Pancreas (tissue), 10 donors: ENCODE measurements at regions not wholly inside any gene's neighbourhood (a gene's known extent, or its start where the extent isn't known, plus 50 kb on each side); places are given as distances from the start of the nearest gene placed in this dataset.
A peak's percentile ranks its signal among the peaks of the same experiment; 100 is the strongest.

Experiments
- ATAC-seq, 4 donors: fragments of 200-7000 bp; cut with Tn5 transposase; one replicate each; pipeline versions ENCODE4 v1.8.0 to v1.9.1; 2020; ENCODE audit warnings: mild to moderate bottlenecking in 4 of 4, moderate library complexity in 4 of 4
- DNase-seq, 6 donors: peaks; one replicate each; pipeline ENCODE4 v3.0.0-alpha.2; 2020
- FAIRE-seq: peaks from 2 replicates; lab custom pipeline; 2012; peaks lifted over from hg19 to GRCh38; lab: Jason Lieb, UNC
- H3K27ac ChIP-seq, 4 donors: fragments of 200-600 bp; sonication (generic); 1 replicate in 3 of 4; 2 replicates in 1 of 4; pipeline versions ENCODE4 v1.5.0 to v1.8.0; 2020
- H3K27me3 ChIP-seq, 4 donors: fragments of 200-600 bp; one replicate each; pipeline ENCODE4 v1.8.0; 2021
- H3K36me3 ChIP-seq, 3 donors: fragments of 200-600 bp; sonication (generic) in 1 of 3; one replicate each; pipeline versions ENCODE4 v1.5.0 to v1.8.0; 2020 to 2021
- H3K4me1 ChIP-seq, 3 donors: fragments of 200-600 bp; one replicate each; pipeline ENCODE4 v1.8.0; 2021
- H3K4me3 ChIP-seq, 4 donors: fragments of 200-600 bp; sonication (generic) in 2 of 4; one replicate each; pipeline versions ENCODE4 v1.5.0 to v1.8.0; 2020 to 2021
- H3K9me3 ChIP-seq, 4 donors: fragments of 200-600 bp; one replicate each; pipeline ENCODE4 v1.8.0; 2021
- CTCF ChIP-seq, 4 donors: fragments of 200-600 bp; sonication (generic) in 3 of 4; IDR thresholded peaks; one replicate each; pipeline versions ENCODE4 v1.5.0 to v1.8.0; 2021; ENCODE audit warnings: antibody characterized with exemption in 4 of 4
- WGBS, 2 donors: extraction: QIAGEN DNeasy Blood & Tissue Kit; methylation state at CpG; one replicate each; pipeline ENCODE4 v1.1.7; 2013; 5-methylcytosine and 5-hydroxymethylcytosine counted together
- intact Hi-C, 3 donors: fragments of 100-400 bp; cut with DNase I; formaldehyde crosslinking; loops; one replicate each; pipeline versions ENCODE4 v1.11.1 to v1.14.2; 2022
- donor health status: healthy with polysubstance abuse.
- donor health status: DM: no; HTN: no; CAD: no; lungs with moderate emphysema.
- donor health status: DM: no; HTN: no; CAD: no.
- donor health status: control.
- donor health status: control.
- donor health status: Bipolar disorder and iron deficiency.
- donor health status: DM: yes; HTN: yes; CAD: no.
- donor health status: DM: no; HTN: no; CAD: no.
- donor health status: DM: no; HTN: no; CAD: no.
- donor health status: DM: yes; HTN: yes; CAD: no.

- Histone ChIP-seq H3K4me3 (no peak overlapping the region), H3K4me1 (no peaks in the 10 kb centered on the region), H3K9me3 (no peaks in the 10 kb centered on the region), H3K27ac (no peak overlapping the region), H3K27me3 (no peaks in the 10 kb centered on the region), H3K36me3 (no peaks in the 10 kb centered on the region)
- ATAC-seq: no peak
- intact Hi-C loops: no loop called here
- no peak for TF ChIP-seq CTCF (IDR thresholded peaks at IDR 0.05)
- no peak for FAIRE-seq
- no peak for DNase-seq
Observed at GRCh38 chr6:105458084-105458483, 55.2 kb upstream of the PREP start.

- FAIRE-seq: no peak
- H3K9me3 ChIP-seq: no peaks in the 10 kb centered on the region
- TF ChIP-seq CTCF (IDR thresholded peaks at IDR 0.05): no peak
- WGBS, 2 donors: 46 to 55% methylated on average over 1 of the region's 1 CpG
- no peak overlapping the region for H3K27ac ChIP-seq
- DNase-seq: no peak
- no peak for ATAC-seq
- no peaks in the 10 kb centered on the region for H3K36me3 ChIP-seq
- no peaks in the 10 kb centered on the region for H3K27me3 ChIP-seq
- H3K4me1 ChIP-seq: no peaks in the 10 kb centered on the region
- intact Hi-C loops: no loop called here
- no peak overlapping the region for H3K4me3 ChIP-seq
Observed at GRCh38 chr6:105453968-105454367, 51.1 kb upstream of the PREP start.

GRCh38 chr6:105452924-105453756 lies 50.3 kb upstream of the PREP start:
- no peak overlapping the region for H3K27ac ChIP-seq
- peak in 2 of 4 donors; percentile 52 to 56 for ATAC-seq

More at GRCh38 chr6:105452924-105453756, 50.3 kb upstream of the PREP start:
- TF ChIP-seq CTCF (IDR thresholded peaks at IDR 0.05): no peak
- no peaks in the 10 kb centered on the region for H3K4me1 ChIP-seq
- no peak for DNase-seq
- intact Hi-C loops: no loop called here
- no peak overlapping the region for H3K4me3 ChIP-seq
- no peaks in the 10 kb centered on the region for H3K9me3 ChIP-seq
- H3K27me3 ChIP-seq: no peaks in the 10 kb centered on the region
- FAIRE-seq: no peak
- no peaks in the 10 kb centered on the region for H3K36me3 ChIP-seq
- 61 to 73% methylated on average over 8 of the region's 8 CpGs for WGBS, 2 donors
